HL-60 (cell line): ENCODE measurements at regions not wholly inside any gene's neighbourhood (a gene's known extent, or its start where the extent isn't known, plus 50 kb on each side); places are given as distances from the start of the nearest gene placed in this dataset.

Experiments
- DNase-seq, 2 experiments: peaks; one replicate each; pipeline ENCODE4 v3.0.0-alpha.2; 2010 to 2020; ENCODE audit warnings: low read depth in 1 of 2, low spot score in 1 of 2
- H3K27ac ChIP-seq: fragments of 250-450 bp; sonication (Bioruptor Pico); replicated peaks from 2 replicates; pipeline ENCODE4 v1.5.1; 2020; ENCODE audit warnings: mild to moderate bottlenecking, moderate library complexity
- H3K27me3 ChIP-seq: fragments of 250-450 bp; sonication (Bioruptor Pico); 2 replicates; pipeline ENCODE4 v1.5.1; 2021; ENCODE audit warnings: mild to moderate bottlenecking, moderate library complexity; ENCODE audit not compliant: insufficient read depth, poor library complexity, severe bottlenecking
- H3K4me3 ChIP-seq: replicated peaks from 2 replicates; pipeline ENCODE4 v1.5.1; 2011; ENCODE audit warnings: mild to moderate bottlenecking, control low read depth, low read length; ENCODE audit not compliant: insufficient read depth
- CTCF ChIP-seq: IDR thresholded peaks from one replicate; pipeline ENCODE4 v1.5.1; 2011; ENCODE audit warnings: low read length, control low read depth, inconsistent platforms; ENCODE audit not compliant: insufficient read depth
- GABPA ChIP-seq: IDR thresholded peaks from 2 replicates; pipeline ENCODE4 v1.6.1; 2012; ENCODE audit warnings: low read depth
- POLR2AphosphoS5 ChIP-seq: IDR thresholded peaks from 2 replicates; pipeline ENCODE4 v1.6.1; 2012; ENCODE audit warnings: low read depth
- SPI1 ChIP-seq: IDR thresholded peaks from 2 replicates; pipeline ENCODE4 v1.6.1; 2012; ENCODE audit warnings: low read depth, mild to moderate bottlenecking, borderline replicate concordance
- TF ChIP-seq, protein P1 (sequence below): IDR thresholded peaks from 2 replicates; pipeline ENCODE4 v1.6.1; 2012; ENCODE audit warnings: low read depth; ENCODE audit not compliant: insufficient replicate concordance

DNA sequence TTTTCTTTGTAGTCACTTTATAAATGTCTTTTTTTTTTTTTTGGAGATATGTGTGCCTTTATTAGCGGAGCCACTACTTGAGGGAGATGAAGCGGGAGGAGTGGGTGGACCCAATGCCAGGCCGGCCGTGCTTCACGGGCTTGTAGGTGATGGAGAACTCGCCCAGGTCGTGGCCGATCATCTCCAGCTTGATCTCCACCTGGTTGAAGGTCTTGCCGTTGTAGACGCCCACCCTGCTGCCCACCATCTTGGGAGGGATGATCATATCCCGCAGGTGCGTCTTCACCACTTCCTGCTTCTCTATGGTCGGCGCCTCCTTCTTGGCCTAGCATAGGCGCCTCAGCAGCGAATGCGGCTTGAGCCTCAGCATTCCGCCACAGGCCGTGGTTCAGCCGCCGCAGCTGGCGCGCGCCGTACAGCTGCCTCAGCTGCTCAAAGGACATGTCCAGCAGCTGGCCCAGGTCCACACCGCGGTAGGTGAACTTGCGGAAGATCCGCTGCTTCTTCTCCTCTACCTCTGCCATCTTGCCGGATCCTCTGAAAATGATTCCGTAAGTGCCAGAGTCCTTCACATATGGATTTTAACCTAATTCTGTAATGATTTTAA is 1095.6 kb downstream of the MAT2B start:
- TF ChIP-seq, protein P1, sequence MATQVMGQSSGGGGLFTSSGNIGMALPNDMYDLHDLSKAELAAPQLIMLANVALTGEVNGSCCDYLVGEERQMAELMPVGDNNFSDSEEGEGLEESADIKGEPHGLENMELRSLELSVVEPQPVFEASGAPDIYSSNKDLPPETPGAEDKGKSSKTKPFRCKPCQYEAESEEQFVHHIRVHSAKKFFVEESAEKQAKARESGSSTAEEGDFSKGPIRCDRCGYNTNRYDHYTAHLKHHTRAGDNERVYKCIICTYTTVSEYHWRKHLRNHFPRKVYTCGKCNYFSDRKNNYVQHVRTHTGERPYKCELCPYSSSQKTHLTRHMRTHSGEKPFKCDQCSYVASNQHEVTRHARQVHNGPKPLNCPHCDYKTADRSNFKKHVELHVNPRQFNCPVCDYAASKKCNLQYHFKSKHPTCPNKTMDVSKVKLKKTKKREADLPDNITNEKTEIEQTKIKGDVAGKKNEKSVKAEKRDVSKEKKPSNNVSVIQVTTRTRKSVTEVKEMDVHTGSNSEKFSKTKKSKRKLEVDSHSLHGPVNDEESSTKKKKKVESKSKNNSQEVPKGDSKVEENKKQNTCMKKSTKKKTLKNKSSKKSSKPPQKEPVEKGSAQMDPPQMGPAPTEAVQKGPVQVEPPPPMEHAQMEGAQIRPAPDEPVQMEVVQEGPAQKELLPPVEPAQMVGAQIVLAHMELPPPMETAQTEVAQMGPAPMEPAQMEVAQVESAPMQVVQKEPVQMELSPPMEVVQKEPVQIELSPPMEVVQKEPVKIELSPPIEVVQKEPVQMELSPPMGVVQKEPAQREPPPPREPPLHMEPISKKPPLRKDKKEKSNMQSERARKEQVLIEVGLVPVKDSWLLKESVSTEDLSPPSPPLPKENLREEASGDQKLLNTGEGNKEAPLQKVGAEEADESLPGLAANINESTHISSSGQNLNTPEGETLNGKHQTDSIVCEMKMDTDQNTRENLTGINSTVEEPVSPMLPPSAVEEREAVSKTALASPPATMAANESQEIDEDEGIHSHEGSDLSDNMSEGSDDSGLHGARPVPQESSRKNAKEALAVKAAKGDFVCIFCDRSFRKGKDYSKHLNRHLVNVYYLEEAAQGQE: no peak
- no peak for TF ChIP-seq CTCF
- no peak for TF ChIP-seq GABPA
- Histone ChIP-seq H3K27me3 (no peaks in the 10 kb centered on the region), H3K4me3 (no peak overlapping the region), H3K27ac (no peak overlapping the region)
- no peak for DNase-seq

DNA sequence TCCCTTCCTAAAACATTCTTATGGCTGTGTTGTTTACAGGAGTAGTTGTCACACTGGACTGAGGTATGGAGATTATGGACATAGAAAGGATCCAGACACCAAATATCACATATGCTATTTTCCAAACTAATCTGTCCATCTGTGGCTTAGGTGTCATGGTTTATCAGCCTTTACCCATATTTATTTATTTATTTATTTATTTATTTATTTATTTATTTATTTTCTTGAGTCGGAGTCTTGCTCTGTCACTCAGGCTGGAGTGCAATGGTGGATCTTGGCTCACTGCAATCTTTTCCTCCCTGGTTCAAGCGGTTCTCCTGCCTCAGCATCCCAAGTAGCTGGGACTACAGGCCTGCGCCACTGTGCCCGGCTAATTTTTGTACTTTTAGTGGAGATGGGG is 1103.1 kb downstream of the MAT2B start:
- TF ChIP-seq GABPA: no peak
- no peak for TF ChIP-seq CTCF
- no peak for TF ChIP-seq POLR2AphosphoS5
- no peak for TF ChIP-seq SPI1
- TF ChIP-seq, protein P1: no peak
- DNase-seq: no peak

GRCh38 chr5:164610374-164610773 is 1105.0 kb downstream of the MAT2B start:
- no peak for TF ChIP-seq POLR2AphosphoS5
- TF ChIP-seq CTCF: no peak
- TF ChIP-seq, protein P1: no peak
- TF ChIP-seq GABPA: no peak
- no peak for TF ChIP-seq SPI1
- Histone ChIP-seq H3K4me3 (no peak overlapping the region), H3K27ac (no peak overlapping the region), H3K27me3 (no peaks in the 10 kb centered on the region)
- no peak for DNase-seq

More for the DNA sequence above, 1103.1 kb downstream of the MAT2B start:
- H3K27ac ChIP-seq: no peak overlapping the region
- H3K4me3 ChIP-seq: no peak overlapping the region
- H3K27me3 ChIP-seq: no peaks in the 10 kb centered on the region
